Fibroblast of skin of left biceps (primary cell): ENCODE measurements at regions not wholly inside any gene's neighbourhood (a gene's known extent, or its start where the extent isn't known, plus 50 kb on each side); places are given as distances from the start of the nearest gene placed in this dataset.

Experiments used
- DNase-seq, 2 experiments: peaks; one replicate each; pipeline ENCODE4 v3.0.0-alpha.2; 2013; ENCODE audit warnings: low read depth in 2 of 2

DNA sequence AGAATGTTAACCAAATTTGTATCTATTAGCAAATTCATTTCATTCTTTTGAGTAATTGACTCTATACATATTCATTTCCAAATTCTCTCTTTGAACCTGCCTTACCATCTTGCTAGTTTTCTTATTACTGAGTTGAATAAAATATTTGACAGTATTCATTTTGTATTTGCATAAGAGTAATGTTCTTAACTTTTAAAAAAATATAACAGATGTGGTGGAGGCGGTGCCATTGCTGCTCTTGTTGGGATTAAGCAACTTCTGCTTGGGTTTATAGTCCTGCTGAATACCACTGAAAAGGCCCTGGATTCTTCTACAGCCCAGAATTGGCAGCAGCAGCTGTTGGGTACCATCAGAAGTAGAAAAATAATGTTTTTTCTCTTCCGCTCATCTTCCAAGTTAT is 148.9 kb upstream of the PEX5L start:
- no peak for DNase-seq

DNA sequence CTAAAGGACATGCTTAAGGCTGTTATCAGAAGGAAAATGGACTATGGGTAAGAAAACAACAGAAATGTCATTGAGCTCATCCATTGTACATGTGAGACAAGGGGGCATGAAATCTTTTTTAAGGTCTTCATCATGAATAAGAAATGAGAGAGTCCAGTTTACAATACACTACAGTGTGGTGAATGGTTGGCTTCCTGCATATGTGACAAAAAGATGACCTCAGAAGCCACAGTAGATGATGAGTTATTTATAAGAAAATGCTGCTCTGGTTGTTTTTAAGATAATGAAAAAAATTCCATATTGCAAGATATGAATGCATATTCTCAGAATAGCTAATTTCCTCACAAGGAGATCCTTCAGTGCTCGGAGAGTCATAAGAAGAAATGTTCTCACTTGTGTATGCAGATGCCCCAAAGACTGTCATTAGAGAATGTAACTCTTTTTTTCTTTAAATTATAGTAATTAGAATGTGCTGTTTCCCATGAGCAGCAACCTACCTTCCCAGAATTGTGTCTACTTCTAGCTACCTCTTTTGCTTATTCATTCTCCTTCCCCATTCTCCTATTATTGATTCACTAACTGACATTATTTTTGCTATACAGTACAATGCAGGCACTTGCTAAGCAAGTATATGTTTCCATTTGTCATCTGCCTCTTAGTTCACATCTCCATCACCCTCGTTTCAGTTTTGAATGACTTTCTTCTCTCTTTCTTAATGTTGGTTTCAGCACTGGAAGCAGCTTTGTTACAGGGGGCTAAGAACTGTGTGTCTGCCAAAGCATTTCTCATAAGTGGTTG is 152.0 kb upstream of the PEX5L start:
- DNase-seq, result no peak

DNA sequence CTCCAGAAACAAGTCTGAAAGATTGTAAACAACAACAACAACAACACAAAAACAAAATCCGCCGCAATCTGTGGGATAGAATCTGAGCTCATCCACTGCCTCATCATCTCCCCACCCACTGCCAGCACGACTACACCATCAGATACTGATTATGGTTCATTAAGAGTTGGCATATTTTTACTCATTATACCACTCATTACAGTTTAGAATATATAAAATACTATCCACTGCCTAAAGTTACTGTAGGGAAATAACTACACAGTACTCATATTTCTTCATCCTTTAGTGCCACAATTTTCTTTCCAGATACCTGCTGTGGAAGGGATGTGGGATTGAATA is 152.5 kb upstream of the PEX5L start:
- DNase-seq, result no peak

DNA sequence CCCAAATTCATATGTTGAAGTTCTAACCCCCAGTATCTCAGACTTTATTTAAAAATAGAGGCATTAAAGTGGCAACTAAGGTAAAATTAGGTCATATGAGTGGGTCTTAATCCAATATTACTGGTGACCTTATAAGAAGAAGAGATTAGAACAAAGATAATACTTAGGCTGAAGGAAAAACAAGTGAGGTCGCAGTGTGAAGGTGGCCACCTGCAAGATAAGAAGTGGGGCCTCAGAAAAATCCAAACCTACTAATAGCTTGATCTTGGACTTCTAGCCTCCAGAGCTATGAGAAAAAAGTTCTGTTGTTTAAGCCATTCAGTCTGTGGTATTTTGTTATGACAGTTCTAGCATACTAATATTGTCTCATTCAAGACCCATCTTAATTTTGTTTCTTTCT is 159.9 kb upstream of the PEX5L start:
- no peak for DNase-seq

DNA sequence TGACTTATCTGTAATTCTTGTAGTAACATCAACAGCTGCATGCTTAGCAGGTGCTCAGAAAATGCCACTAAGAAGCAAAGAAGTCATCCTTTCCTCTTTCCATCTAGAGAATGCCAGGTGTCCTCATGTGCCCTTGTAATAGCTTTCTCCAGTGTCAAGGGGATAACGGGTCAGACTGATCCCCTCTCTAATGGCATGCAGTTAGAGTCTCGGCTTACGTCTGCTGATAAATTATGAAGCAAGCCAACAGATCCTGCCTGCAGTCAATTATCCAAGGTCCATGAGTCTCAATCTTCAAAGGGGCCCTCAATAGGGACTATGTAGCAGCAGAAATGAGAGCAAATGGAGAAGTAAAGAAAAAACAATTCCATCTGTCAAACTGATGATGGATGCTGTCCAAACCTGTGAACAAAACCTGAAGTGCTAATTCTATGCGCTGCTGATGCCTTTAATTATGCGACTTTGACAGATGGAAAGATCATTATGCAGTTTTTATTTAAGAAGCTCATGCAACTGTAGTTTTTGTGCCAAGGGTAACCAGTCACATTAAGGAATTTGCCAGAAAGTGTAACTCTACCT is 162.8 kb upstream of the PEX5L start:
- DNase-seq, result no peak

DNA sequence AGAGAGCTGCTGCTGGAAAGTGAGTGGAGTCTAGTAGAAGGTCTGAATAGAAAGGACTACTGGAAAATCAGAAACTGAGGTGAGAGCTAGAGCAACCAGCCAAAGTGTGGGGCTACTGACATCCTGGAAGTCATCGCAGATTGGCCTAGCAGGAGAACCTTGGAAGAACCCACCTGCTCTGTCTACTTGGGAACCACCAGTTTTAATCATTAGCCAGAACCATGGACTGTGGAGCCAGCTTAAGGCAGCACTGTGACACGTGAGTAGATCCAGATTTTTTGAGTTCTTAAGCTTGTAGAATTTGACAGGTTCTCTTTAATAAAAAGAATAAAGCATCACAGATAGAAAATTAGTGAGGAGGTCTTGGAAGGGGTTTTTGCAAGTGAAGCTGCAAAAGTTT is 179.1 kb upstream of the PEX5L start:
- DNase-seq, result no peak

DNA sequence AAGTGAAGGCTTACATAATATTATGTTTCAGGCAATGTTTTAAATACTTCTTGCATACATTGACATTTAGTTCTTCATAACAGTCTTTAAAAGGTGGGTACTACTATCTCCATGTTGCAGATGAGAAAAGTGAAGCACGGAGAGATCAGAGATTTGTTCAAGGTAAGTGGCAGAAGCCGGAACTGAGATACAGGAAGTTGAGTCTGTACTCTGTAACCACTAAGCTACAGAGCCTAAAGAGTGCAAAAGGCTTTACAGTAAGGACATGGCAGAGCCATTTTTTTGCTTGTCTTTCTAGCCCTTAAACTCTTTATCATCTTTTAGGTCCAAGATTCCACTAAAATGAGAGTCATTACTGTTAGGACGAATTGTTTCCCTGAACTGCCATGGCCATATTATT is 186.5 kb upstream of the PEX5L start:
- DNase-seq, result no peak

DNA sequence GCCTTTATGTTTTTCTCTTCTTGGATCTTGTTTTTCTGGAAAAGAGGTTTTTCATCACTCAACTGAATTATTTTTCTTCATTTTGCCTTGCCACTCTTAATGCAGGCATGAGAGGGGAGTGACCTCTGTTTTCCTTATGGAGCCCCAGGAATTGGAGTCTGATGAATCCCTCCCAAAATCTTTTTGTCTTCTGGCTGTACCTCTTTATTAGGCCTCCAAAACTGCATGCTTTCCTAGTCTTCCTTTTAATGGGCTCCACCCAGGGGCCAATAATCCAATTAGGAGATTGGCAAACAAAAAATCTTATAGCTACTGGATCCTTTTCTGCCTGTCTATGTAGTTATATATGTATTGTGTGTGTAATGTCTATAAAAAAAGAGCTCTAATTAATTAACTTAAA is 192.4 kb upstream of the PEX5L start:
- no peak for DNase-seq

DNA sequence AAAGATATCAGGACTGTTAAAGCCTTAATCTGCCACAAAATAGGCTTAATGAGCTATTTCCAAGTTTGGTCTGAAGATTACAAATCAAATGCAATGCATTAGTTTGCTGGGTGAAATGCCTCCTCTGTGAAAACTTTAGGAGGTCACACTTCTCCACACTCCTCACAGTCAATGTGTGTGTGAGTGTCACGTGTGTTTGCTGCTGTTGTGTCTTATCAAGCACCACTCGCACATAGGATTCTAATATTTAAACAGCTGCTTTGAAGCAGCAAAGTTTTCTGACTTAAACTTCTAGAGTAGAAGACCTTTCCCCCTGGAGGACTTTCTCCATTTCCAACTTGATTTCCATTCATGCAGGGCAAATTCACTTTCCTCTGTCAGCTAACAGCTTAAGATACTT is 203.2 kb upstream of the PEX5L start:
- no peak for DNase-seq

DNA sequence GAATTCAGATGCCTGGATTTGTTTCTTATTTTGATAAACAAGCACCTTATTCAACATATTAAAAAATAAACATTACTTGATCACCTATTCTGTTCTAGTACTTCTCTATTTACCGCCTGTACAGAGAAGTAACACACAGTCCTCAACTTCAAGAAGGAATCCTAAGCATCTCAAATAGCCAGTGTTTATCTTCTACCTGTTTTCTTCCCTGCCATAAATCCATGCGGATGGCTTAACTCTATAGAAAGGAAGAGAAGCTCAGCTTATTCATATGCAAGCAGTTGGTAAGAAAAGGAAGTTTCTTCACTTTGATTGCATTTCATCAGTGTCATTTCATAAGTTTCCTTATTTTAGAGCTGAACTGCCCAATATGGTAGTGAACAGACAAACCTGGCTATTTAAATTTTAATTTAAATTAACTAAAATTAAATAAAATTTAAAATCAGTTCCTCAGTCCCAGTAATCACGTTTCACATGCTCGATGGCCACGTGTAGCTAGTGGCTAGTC is 210.0 kb upstream of the PEX5L start:
- DNase-seq, result no peak

DNA sequence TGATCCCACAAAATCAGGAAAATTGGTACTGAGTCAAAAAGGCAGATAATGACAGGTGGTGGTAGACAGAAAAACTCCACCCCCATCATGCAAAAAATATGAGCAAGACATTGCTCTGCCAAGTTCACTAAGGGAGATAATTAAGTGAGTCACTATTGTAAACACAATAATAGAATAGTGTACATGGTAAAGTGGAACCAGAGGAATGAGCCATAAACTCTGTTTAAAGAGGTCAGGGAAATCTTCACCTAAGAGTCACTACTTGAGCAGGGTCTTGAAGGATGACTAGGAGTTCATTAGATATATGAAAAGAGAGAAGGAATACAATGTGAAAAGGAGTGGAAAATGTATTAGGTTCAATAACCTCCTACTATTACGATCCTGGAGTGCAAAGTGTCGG is 213.4 kb upstream of the PEX5L start:
- DNase-seq, result peak; percentile 5 to 9

DNA sequence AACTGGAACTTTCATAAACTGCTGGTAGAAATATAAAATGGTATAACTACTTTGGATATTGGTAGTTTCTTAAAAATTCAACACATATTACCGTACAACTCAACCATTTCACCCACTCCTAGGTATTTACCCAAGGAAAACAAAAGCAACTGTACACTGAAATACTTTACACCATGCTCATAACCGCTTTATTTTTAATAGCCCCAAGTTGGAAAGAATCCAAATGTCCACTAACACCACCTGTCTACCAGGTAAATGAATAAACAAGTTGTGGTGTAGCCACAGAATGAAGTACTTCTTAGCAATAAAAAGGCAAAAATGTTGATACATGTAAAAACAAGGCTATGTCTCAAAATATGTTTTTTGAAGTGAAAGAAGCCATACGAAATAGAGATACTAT is 215.9 kb upstream of the PEX5L start:
- no peak for DNase-seq

DNA sequence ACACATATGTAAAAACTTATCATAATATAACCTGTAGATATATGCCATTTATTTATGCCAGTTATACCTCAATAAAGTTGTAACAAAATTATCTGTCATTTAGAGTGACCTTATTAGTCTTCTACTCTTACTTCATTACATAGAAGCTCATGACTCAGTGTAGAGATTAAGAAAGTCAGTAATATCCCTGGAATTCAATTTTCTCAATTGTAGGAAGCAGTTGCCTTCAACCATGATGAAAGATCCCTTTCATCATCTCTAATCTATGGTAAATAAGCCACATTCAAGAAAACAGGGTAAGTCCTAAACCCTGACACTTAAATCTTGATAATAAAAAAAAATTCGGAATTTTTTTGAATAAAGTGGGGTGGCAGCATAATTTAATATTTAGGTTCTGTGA is 216.5 kb upstream of the PEX5L start:
- no peak for DNase-seq

DNA sequence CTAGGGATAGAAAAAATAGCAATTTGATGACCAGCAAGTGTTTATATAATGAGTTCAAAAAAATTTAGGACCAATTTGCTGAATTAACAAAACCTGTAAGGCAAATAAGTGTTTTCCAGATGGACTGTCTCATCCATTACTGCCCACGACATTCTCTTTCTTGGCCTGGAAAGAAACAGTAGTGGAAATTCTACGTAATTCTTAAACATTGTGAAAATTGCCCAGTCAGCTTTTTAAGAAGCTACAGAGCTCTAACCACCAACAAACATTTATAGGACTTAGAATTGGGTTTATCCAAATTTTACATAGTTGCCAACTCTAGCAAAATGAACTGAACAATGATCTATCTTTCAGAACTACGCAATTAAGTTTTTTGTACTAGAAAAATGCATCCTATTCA is 227.7 kb upstream of the PEX5L start:
- no peak for DNase-seq

DNA sequence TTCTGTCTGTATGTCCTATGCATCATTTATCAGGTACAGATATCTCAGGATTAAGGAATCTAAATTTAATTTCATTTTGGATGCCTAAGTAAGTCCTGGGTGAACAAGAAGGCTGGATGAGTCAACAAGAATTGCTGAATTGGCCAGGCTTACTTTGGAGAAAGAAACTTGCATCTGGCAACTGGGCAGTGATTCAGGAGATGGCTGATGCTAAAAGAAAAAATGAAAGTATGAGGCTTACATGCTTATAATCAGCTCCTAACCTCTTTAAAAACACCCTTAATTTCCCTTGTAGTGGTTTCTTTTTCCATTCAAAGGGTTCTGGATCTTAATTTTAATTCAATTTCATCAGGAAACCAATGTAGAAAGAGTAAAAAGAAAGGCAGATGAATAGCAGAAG is 228.8 kb upstream of the PEX5L start:
- DNase-seq, result peak in 1 of 2 experiments; percentile 44

DNA sequence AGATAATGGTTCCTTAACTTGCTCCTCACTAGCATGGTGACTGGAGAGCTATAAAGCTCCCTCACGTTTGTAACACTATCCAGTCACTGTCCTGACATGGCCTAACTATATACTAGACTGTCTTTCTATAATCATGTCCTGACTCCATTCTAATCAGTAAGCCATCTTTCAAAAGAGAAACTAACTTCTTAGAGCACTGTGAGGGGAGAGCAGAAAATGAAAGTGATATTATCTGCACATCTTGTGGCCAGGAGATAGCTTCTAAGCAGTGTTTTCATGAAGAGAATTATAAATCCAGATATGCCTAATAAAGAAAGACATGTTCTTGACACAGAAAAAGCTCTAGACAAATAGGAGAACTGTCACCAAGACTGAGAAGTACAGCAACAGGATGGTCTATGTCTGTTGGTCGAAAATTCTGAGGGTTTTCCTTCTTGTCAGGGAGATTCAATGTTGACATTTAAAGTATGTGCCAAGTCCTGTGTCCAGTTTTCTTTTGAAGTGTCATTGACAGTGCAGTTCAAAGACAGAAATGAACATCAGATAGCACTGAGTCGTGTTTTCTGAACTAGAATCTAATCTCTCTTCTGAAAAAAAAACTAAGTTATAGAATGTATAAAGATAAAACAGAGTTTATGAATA is 230.6 kb upstream of the PEX5L start:
- DNase-seq, result no peak

DNA sequence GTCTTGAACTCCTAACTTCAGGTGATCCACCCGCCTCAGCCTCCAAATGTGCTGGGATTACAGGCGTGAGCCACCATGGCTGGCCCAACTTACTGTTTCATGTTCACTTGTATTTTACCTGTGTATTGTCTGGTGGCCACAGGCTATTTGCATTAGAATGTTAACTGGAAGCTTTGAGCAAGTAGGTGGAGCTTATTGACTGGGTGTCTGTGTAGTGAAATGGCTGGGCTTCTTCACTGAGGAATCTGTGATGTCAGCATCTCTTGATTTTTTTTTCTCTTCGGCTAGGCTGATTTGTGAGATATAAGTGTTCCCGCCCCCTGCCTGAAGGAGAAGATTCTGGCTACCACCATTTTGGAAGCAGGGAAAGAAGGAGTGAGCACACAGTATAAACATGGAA is 237.8 kb upstream of the PEX5L start:
- DNase-seq, result no peak

DNA sequence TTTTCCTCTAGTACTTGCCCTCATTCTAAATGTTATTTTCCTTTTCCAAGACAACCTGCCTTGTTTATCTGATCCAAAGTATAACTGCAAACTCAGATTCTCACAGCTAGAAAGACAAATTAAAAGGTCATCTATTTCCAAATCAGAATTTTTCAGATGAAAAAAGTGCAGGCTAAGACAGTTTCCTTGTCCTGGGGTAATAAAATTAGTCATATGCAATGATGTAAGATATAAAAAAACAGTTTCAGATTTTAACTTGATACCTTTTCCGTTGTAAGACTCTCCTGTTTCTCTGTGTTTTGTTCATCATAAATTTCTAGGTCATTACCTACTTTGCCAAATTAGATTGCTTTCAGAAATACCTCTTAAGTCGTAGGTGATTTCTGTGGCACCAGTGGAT is 238.4 kb upstream of the PEX5L start:
- DNase-seq, result no peak

DNA sequence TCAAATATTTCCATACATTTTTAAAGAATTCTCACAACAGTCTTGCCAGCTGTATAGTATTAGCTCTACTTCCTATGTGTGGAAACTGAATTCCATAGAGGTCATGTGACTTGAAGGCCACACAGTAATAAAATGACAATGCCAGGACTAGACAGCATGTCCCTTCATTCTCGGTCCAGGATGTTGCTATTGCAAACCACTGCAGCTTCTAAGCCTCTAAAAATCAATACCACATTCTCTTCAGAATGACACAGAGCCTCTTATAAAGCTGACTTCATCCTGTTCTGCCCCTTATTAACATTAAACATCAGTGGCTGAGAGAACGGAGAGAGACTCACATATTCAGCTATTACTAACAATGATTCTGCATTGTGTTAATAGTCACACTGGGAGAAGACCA is 240.3 kb upstream of the PEX5L start:
- peak in 1 of 2 experiments; percentile 32 for DNase-seq

DNA sequence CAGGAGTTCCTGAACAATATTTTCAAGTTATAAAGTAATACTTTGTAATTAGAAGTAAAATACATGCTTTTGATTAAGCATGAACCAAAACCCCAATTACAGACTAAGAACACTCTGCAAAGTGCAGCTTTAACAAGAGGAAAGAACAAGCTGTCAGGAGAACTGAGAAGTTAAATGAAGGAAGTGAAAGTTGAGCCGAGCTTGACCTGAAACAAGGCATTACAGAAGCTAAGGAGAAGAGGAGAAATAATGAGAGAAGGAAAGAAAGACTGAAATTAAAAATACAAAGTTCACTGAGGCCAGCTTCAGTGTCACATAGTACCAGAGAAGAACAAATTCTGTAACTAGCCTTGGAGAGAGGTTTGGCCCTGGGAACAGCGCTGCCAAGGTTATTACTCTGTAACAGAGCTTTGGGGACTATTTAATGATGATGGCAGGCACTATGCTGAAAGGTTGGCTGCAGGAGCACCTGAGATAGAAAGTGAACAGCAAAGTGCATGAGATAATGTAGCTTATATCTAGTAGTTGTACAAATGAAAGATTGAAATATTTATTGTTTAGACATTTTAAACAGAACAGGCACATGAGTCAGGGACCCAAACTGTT is 241.9 kb upstream of the PEX5L start:
- DNase-seq, result no peak

DNA sequence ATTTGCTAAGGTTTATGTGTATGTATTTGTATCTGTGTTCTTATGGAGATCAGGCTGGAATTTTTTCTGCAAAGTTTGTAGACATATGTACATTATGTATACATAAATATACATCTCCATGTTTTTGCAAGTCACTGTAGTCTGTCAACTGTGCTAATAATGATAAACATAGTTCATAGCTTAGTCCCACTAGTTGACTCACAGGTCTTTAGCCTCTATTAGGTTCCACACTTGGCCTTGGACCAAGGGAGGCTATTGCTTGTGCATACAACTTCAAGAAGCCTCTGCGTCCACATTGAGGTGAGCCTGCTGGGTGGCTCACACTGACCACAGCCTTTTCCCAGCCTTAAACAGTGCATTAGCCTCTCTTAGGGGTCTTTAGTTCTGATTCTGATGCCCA is 243.8 kb upstream of the PEX5L start:
- peak in 1 of 2 experiments; percentile 11 for DNase-seq

DNA sequence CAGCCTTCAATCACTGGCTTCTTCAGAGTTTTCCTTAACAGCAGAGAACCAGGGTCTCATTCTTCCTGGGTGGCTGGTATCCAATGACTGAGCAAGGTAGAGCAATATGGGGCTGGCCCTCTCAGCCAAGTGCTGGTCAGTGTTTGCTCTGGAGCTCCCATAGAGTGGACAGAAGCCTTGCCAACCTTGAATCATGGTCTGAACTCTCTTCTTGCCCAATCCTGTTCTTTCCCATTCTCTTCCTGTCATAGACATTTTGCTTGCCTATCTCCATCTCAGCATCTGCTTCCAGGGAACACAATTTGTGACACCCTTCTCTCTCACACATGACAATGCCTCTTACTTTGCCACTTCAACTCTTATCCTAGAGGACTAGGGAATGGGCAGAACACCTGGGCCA is 245.6 kb upstream of the PEX5L start:
- no peak for DNase-seq

DNA sequence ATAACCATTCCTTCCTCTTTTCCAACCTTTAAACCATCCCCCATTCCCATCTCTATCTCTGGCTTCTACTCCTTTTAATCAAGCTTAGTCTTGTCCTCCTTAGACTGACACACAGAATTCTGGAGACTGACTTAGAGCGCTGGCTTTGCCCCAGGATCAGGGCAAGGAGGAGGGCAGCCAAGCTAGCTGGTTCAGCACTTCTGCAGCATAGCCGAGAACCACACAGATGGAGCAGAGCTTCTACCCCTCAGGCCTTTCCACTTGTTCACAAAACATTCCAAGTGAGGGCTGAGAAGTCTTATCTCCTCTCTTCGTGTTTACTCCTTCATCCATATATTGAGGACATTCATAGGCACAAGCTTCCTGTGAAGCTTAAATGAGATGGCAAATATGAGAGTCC is 246.5 kb upstream of the PEX5L start:
- no peak for DNase-seq
